HG02642 (cell line): ENCODE measurements at regions not wholly inside any gene's neighbourhood (a gene's known extent, or its start where the extent isn't known, plus 50 kb on each side); places are given as distances from the start of the nearest gene placed in this dataset.
"Not testable (repeated sequence)": the region's sequence is repeated elsewhere in the genome, so short reads cannot be mapped to it uniquely, and the experiment has no call there.

ENCODE experiments used
- ATAC-seq: cut with Tn5 transposase; IDR thresholded peaks from one replicate; pipeline ENCODE4 v1.9.1; 2021; ENCODE audit warnings: mild to moderate bottlenecking; ENCODE audit not compliant: unreplicated experiment, poor library complexity

GRCh38 chr21:28078126-28078525 is 914.6 kb downstream of the LTN1 start:
- ATAC-seq = no peak

GRCh38 chr21:28074676-28075075 is 918.0 kb downstream of the LTN1 start:
- ATAC-seq = no peak

- ATAC-seq = no peak
Observed at GRCh38 chr21:28072601-28073000, 920.1 kb downstream of the LTN1 start.

- ATAC-seq = no peak
Observed at GRCh38 chr21:28069450-28069923, 923.2 kb downstream of the LTN1 start.

- no peak for ATAC-seq
Observed at GRCh38 chr21:28068455-28069358, 924.0 kb downstream of the LTN1 start.

- no peak for ATAC-seq
Observed at GRCh38 chr21:28066596-28067387, 925.9 kb downstream of the LTN1 start.

- ATAC-seq = no peak
Observed at GRCh38 chr21:28066076-28066475, 926.6 kb downstream of the LTN1 start.

GRCh38 chr21:28063241-28064216 is 929.1 kb downstream of the LTN1 start:
- no peak for ATAC-seq

GRCh38 chr21:28052956-28053355 is 939.7 kb downstream of the LTN1 start:
- not testable (repeated sequence) for ATAC-seq

- not testable (repeated sequence) for ATAC-seq
Observed at GRCh38 chr21:28051649-28052048, 941.0 kb downstream of the LTN1 start.

- ATAC-seq = not testable (repeated sequence)
Observed at GRCh38 chr21:28035692-28036091, 957.0 kb downstream of the LTN1 start.

- not testable (repeated sequence) for ATAC-seq
Observed at GRCh38 chr21:28034916-28035315, 957.8 kb downstream of the LTN1 start.

- not testable (repeated sequence) for ATAC-seq
Observed at GRCh38 chr21:28034334-28034733, 958.3 kb downstream of the LTN1 start.

- not testable (repeated sequence) for ATAC-seq
Observed at GRCh38 chr21:28032652-28033051, 960.0 kb downstream of the LTN1 start.

- not testable (repeated sequence) for ATAC-seq
Observed at GRCh38 chr21:28031066-28031465, 961.6 kb downstream of the LTN1 start.

GRCh38 chr21:28025111-28025510 is 967.6 kb downstream of the LTN1 start:
- no peak for ATAC-seq

- no peak for ATAC-seq
Observed at GRCh38 chr21:28018741-28019669, 973.7 kb downstream of the LTN1 start.

- no peak for ATAC-seq
Observed at GRCh38 chr21:28018213-28018612, 974.5 kb downstream of the LTN1 start.

GRCh38 chr21:28016571-28016970 is 976.1 kb downstream of the LTN1 start:
- ATAC-seq = no peak
